ENCODE measurements at regions not wholly inside any gene's neighbourhood (a gene's known extent, or its start where the extent isn't known, plus 50 kb on each side); places are given as distances from the start of the nearest gene placed in this dataset.

- Mint-ChIP-seq H3K9me3 (no peaks in the 10 kb centered on the region), H3K4me3 (no peak overlapping the region), H3K4me1 (no peaks in the 10 kb centered on the region), H3K36me3 (no peaks in the 10 kb centered on the region), H3K27ac (no peak overlapping the region), H3K27me3 (peaks cover 0 to 6% of the 10 kb centered on the region in 2 donors)
- no peak for ATAC-seq (replicated peaks)
- DNase-seq: no peak
Measured at GRCh38 chr5:10173716-10174115, 76.0 kb downstream of the ATPSCKMT start.

GRCh38 chr5:10172247-10172646 lies 77.4 kb downstream of the ATPSCKMT start:
- DNase-seq (no peak), ATAC-seq (replicated peaks) (no peak)
- Mint-ChIP-seq H3K4me3 (no peak overlapping the region), H3K27me3 (peaks cover 0 to 4% of the 10 kb centered on the region in 2 donors), H3K36me3 (no peaks in the 10 kb centered on the region), H3K4me1 (no peaks in the 10 kb centered on the region), H3K9me3 (no peaks in the 10 kb centered on the region), H3K27ac (no peak overlapping the region)

- H3K27ac Mint-ChIP-seq: no peak overlapping the region
- peaks cover 10 to 11% of the 10 kb centered on the region in 2 donors for H3K9me3 Mint-ChIP-seq
- H3K27me3 Mint-ChIP-seq: peaks cover 0 to 4% of the 10 kb centered on the region in 2 donors
- ATAC-seq (replicated peaks): no peak
- no peak for DNase-seq
- H3K36me3 Mint-ChIP-seq: peaks cover 0 to 1% of the 10 kb centered on the region in 2 donors
- H3K4me1 Mint-ChIP-seq: no peaks in the 10 kb centered on the region
- H3K4me3 Mint-ChIP-seq: no peak overlapping the region
Measured at GRCh38 chr5:10169359-10169758, 80.3 kb downstream of the ATPSCKMT start.

- H3K36me3 Mint-ChIP-seq: peaks cover 0 to 4% of the 10 kb centered on the region in 2 donors
- no peak overlapping the region for H3K27ac Mint-ChIP-seq
- H3K4me1 Mint-ChIP-seq: no peaks in the 10 kb centered on the region
- DNase-seq (no peak), ATAC-seq (replicated peaks) (no peak)
- no peak overlapping the region for H3K4me3 Mint-ChIP-seq
- peaks cover 14 to 15% of the 10 kb centered on the region in 2 donors for H3K9me3 Mint-ChIP-seq
- peaks cover 0 to 4% of the 10 kb centered on the region in 2 donors for H3K27me3 Mint-ChIP-seq
Measured at GRCh38 chr5:10168254-10168653, 81.4 kb downstream of the ATPSCKMT start.

GRCh38 chr5:10167806-10168205 lies 81.9 kb downstream of the ATPSCKMT start:
- Mint-ChIP-seq H3K4me1 (no peaks in the 10 kb centered on the region), H3K27me3 (peaks cover 0 to 4% of the 10 kb centered on the region in 2 donors), H3K4me3 (no peak overlapping the region), H3K9me3 (peaks cover 14 to 15% of the 10 kb centered on the region in 2 donors), H3K27ac (no peak overlapping the region), H3K36me3 (peaks cover 0 to 4% of the 10 kb centered on the region in 2 donors)
- no peak for DNase-seq
- no peak for ATAC-seq (replicated peaks)

- no peak overlapping the region for H3K4me3 Mint-ChIP-seq
- H3K27ac Mint-ChIP-seq: no peak overlapping the region
- peaks cover 0 to 4% of the 10 kb centered on the region in 2 donors for H3K36me3 Mint-ChIP-seq
- no peak for DNase-seq
- H3K4me1 Mint-ChIP-seq: no peaks in the 10 kb centered on the region
- peaks cover 15 to 18% of the 10 kb centered on the region in 2 donors for H3K9me3 Mint-ChIP-seq
- ATAC-seq (replicated peaks): no peak
- H3K27me3 Mint-ChIP-seq: peaks cover 1 to 3% of the 10 kb centered on the region in 2 donors
Measured at GRCh38 chr5:10166392-10166791, 83.3 kb downstream of the ATPSCKMT start.

GRCh38 chr5:10162468-10162867 lies 87.2 kb downstream of the ATPSCKMT start:
- peaks cover 15 to 18% of the 10 kb centered on the region in 2 donors for H3K9me3 Mint-ChIP-seq
- no peak for ATAC-seq (replicated peaks)
- H3K36me3 Mint-ChIP-seq: peaks cover 0 to 4% of the 10 kb centered on the region in 2 donors
- H3K27ac Mint-ChIP-seq: no peak overlapping the region
- no peak overlapping the region for H3K4me3 Mint-ChIP-seq
- peaks cover 3 to 11% of the 10 kb centered on the region in 2 donors for H3K27me3 Mint-ChIP-seq
- DNase-seq: no peak
- no peaks in the 10 kb centered on the region for H3K4me1 Mint-ChIP-seq

- no peaks in the 10 kb centered on the region for H3K4me1 Mint-ChIP-seq
- peaks cover 15 to 18% of the 10 kb centered on the region in 2 donors for H3K9me3 Mint-ChIP-seq
- peaks cover 3 to 11% of the 10 kb centered on the region in 2 donors for H3K27me3 Mint-ChIP-seq
- ATAC-seq (replicated peaks) (no peak), DNase-seq (no peak)
- no peak overlapping the region for H3K4me3 Mint-ChIP-seq
- H3K36me3 Mint-ChIP-seq: peaks cover 0 to 4% of the 10 kb centered on the region in 2 donors
- no peak overlapping the region for H3K27ac Mint-ChIP-seq
Measured at GRCh38 chr5:10161778-10162177, 87.9 kb downstream of the ATPSCKMT start.

GRCh38 chr5:10160241-10160640 lies 89.4 kb downstream of the ATPSCKMT start:
- ATAC-seq (replicated peaks): no peak
- H3K36me3 Mint-ChIP-seq: peaks cover 0 to 4% of the 10 kb centered on the region in 2 donors

GRCh38 chr5:10158886-10159285 lies 90.8 kb downstream of the ATPSCKMT start:
- Mint-ChIP-seq H3K36me3 (no peaks in the 10 kb centered on the region), H3K4me3 (no peak overlapping the region), H3K27me3 (peaks cover 3 to 11% of the 10 kb centered on the region in 2 donors), H3K27ac (no peak overlapping the region), H3K9me3 (peaks cover 1 to 4% of the 10 kb centered on the region in 2 donors), H3K4me1 (no peaks in the 10 kb centered on the region)
- DNase-seq (no peak), ATAC-seq (replicated peaks) (no peak)

More at GRCh38 chr5:10160241-10160640, 89.4 kb downstream of the ATPSCKMT start:
- Mint-ChIP-seq H3K4me3 (no peak overlapping the region), H3K27me3 (peaks cover 3 to 11% of the 10 kb centered on the region in 2 donors), H3K27ac (no peak overlapping the region), H3K4me1 (no peaks in the 10 kb centered on the region), H3K9me3 (peaks cover 9 to 14% of the 10 kb centered on the region in 2 donors)
- no peak for DNase-seq

GRCh38 chr5:10157085-10157669 lies 92.5 kb downstream of the ATPSCKMT start:
- no peak for ATAC-seq (replicated peaks)
- no peaks in the 10 kb centered on the region for H3K36me3 Mint-ChIP-seq

GRCh38 chr5:10155897-10156667 lies 93.6 kb downstream of the ATPSCKMT start:
- no peaks in the 10 kb centered on the region for H3K4me1 Mint-ChIP-seq
- no peaks in the 10 kb centered on the region for H3K9me3 Mint-ChIP-seq
- DNase-seq (no peak), ATAC-seq (replicated peaks) (no peak)
- H3K27ac Mint-ChIP-seq: peak overlapping the region; percentile 44
- no peak overlapping the region for H3K4me3 Mint-ChIP-seq
- no peaks in the 10 kb centered on the region for H3K36me3 Mint-ChIP-seq
- peaks cover 0 to 11% of the 10 kb centered on the region in 2 donors for H3K27me3 Mint-ChIP-seq

More at GRCh38 chr5:10157085-10157669, 92.5 kb downstream of the ATPSCKMT start:
- H3K4me1 Mint-ChIP-seq: no peaks in the 10 kb centered on the region
- H3K27ac Mint-ChIP-seq: no peak overlapping the region
- H3K9me3 Mint-ChIP-seq: no peaks in the 10 kb centered on the region
- DNase-seq: no peak
- H3K27me3 Mint-ChIP-seq: peaks cover 0 to 11% of the 10 kb centered on the region in 2 donors
- no peak overlapping the region for H3K4me3 Mint-ChIP-seq

GRCh38 chr5:10153808-10154537 lies 95.7 kb downstream of the ATPSCKMT start:
- Mint-ChIP-seq H3K36me3 (no peaks in the 10 kb centered on the region), H3K27ac (no peak overlapping the region), H3K4me1 (no peaks in the 10 kb centered on the region), H3K4me3 (no peak overlapping the region), H3K9me3 (no peaks in the 10 kb centered on the region), H3K27me3 (no peaks in the 10 kb centered on the region)
- DNase-seq: no peak
- no peak for ATAC-seq (replicated peaks)

- Mint-ChIP-seq H3K9me3 (no peaks in the 10 kb centered on the region), H3K4me3 (no peak overlapping the region), H3K36me3 (no peaks in the 10 kb centered on the region), H3K4me1 (no peaks in the 10 kb centered on the region), H3K27ac (no peak overlapping the region), H3K27me3 (no peaks in the 10 kb centered on the region)
- ATAC-seq (replicated peaks) (no peak), DNase-seq (no peak)
Measured at GRCh38 chr5:10153394-10153793, 96.3 kb downstream of the ATPSCKMT start.

Data from stimulated activated naive B cell treated with anti-CD40 and anti-IgM and Interleukin-4, amounts not matched to agents 10 μg/mL and 1 μg/mL and 100 μg/mL, for 72 hours (primary cell).